Fibroblast of mammary gland (primary cell): ENCODE measurements at regions not wholly inside any gene's neighbourhood (a gene's known extent, or its start where the extent isn't known, plus 50 kb on each side); places are given as distances from the start of the nearest gene placed in this dataset.
"Not testable (repeated sequence)": the region's sequence is repeated elsewhere in the genome, so short reads cannot be mapped to it uniquely, and the experiment has no call there.

Source experiments
- DNase-seq: peaks from one replicate; pipeline ENCODE4 v3.0.0-alpha.2; 2010; ENCODE audit warnings: low read depth
- H3K4me3 ChIP-seq: 2 replicates; pipeline ENCODE4 v1.5.1; 2011; ENCODE audit warnings: low read depth, mild to moderate bottlenecking, low read length, moderate library complexity; ENCODE audit not compliant: control insufficient read depth
- CTCF ChIP-seq: conservative IDR thresholded peaks from 2 replicates; pipeline ENCODE4 v1.5.1; 2011; ENCODE audit warnings: low read depth, low read length, inconsistent platforms; ENCODE audit not compliant: control insufficient read depth, insufficient read depth

DNA sequence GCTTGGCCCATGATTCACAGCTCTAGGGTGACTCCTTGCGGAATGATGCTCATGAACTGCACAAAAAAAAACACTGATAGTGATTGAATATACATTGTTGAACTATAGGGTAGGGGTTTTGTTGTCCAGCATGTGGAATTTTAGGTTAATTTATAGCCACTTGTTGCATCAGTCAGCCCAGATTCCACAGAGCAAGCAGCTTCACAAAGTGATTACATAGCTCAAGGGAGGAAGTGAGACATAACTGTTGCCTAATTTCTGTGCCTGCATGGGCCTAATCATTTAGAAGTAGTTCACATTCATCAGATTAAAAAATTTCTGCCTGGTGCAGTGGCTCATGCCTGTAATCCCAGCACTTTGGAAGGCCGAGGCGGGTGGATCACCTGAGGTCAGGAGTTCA is 142.2 kb upstream of the ZNF722 start:
- not testable (repeated sequence) for H3K4me3 ChIP-seq, DNase-seq

GRCh38 chr7:63867127-63867526 is 131.5 kb upstream of the ZNF722 start:
- no peak for TF ChIP-seq CTCF
- no peak overlapping the region for H3K4me3 ChIP-seq
- DNase-seq, result no peak

GRCh38 chr7:63874242-63874641 is 124.4 kb upstream of the ZNF722 start:
- not testable (repeated sequence) for H3K4me3 ChIP-seq

DNA sequence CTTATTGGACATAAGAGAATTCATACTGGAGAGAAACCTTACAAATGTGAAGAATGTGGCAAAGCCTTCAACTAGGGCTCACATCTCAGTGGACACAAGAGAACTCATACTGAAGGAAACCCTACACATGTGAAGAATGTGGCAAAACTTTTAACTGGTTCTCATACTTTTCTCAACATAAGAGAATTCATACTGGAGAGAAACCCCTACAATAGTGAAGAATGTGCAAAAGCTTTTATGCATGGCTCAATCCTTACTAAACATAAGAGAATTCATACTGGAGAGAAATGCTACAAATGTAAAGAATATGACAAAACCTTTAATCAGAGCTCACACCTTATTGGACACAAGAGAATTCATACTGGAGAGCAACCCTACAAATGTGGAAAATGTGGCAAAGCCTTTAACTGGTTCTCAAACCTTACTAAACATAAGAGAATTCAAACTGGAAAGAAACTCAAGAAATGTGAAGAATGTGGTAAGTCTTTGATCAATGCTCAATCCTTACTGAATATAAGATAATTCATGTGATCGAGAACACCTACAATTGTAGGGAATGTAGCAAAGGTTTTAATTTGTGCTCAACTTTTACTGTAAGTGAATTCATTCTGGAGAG is 121.8 kb upstream of the ZNF722 start:
- no peak for TF ChIP-seq CTCF
- H3K4me3 ChIP-seq, result no peak overlapping the region
- DNase-seq, result no peak

More at GRCh38 chr7:63874242-63874641, 124.4 kb upstream of the ZNF722 start:
- DNase-seq, result not testable (repeated sequence)

DNA sequence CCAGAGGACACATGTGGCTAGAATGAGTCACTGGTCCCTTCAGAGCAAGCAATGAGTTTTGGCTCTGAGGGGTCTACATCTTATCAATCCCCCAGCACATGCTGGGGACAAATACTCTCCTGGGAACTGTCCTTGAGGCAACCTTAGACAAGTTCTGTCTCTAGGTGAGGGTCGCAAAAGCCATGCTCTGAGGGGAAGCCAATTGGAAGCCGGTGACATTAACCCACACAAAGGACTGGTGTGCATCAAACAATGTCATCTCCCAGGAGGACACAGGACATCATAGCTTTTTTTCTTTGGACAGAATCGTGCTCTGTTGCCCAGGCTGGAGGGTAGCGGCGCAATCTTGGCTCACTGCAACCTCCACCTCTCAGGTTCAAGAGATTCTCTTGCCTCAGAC is 111.6 kb upstream of the ZNF722 start:
- no peak for DNase-seq
- no peak for TF ChIP-seq CTCF
- H3K4me3 ChIP-seq, result no peak overlapping the region

- no peak for TF ChIP-seq CTCF
- peak overlapping the region; percentile 42 for H3K4me3 ChIP-seq
- DNase-seq, result peak; percentile 23
Observed at GRCh38 chr7:63899691-63900393, 98.8 kb upstream of the ZNF722 start.

DNA sequence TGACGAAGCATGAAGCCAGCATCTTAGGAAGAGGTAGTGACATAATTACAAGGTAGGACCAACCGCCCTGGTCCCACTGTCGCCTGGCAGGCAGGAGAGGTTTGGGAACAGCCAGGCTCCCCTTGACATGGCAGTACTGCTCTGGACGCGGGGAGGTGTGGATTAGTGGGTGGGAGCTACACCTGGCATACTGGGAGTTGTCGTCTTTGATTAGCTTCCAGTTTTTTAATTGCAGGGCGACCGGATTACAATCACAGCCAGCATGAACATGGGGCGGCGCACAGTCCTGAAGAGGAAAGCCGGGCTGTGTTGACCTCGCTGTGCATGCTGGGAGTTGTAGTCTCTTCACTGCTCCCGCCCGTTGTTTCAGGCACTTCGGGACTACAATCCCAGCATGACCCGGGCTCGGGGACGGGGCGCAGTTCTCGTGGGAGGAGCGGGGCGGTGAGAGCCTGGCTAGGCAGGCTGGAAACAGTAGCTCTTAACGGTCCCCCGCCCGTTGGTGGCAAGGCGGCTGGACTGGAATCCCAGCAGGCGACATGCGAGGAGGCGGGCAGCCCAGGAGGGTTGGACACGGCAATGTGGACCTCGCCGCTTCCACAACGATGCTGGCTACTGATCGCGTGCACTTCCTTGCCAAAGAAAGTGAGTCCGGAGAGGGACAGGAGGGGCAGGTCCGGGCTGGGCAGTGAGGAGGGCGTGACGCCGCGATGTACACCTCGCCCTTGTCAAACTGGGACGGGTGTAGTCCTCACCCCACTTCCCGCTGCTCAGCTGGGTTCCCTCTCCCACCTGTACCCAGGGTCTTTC is 98.0 kb upstream of the ZNF722 start:
- no peak for TF ChIP-seq CTCF
- H3K4me3 ChIP-seq, result peak overlapping the region; percentile 42
- DNase-seq, result peak; percentile 66

DNA sequence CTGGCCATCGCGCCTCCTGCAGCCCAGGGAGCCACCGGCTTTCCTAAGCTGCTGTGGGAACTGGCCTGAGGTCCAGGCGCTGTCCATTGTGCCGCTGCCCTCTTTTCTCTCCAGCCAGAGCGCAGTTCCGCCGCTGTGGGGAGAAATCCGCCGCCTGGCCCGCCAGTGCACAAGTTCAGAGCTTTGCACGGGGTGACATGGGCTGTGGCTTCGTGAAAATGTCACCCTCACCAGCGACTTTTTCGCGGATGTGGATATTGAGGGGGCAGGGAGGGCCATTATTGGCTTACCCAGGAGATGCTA is 97.5 kb upstream of the ZNF722 start:
- not testable (repeated sequence) for DNase-seq
- peak overlapping the region; percentile 34 for H3K4me3 ChIP-seq
